GM18507 (cell line): ENCODE measurements at regions not wholly inside any gene's neighbourhood (a gene's known extent, or its start where the extent isn't known, plus 50 kb on each side); places are given as distances from the start of the nearest gene placed in this dataset.
"Not testable (repeated sequence)": the region's sequence is repeated elsewhere in the genome, so short reads cannot be mapped to it uniquely, and the experiment has no call there.

Experiments used
- DNase-seq: peaks from one replicate; pipeline ENCODE4 v3.0.0; 2011; ENCODE audit warnings: low read depth; ENCODE audit not compliant: insufficient read length; ENCODE audit errors: extremely low spot score
- FAIRE-seq: peaks from 2 replicates; lab custom pipeline; 2011; peaks lifted over from hg19 to GRCh38; lab: Jason Lieb, UNC

GRCh38 chr1:80640978-80641377, 1159.8 kb upstream of the ADGRL2 start:
- DNase-seq (peak; percentile 1), FAIRE-seq (peak; percentile 70)

- DNase-seq, result peak; percentile 7
- FAIRE-seq, result peak; percentile 84
Observed at GRCh38 chr1:80639777-80640533, 1160.8 kb upstream of the ADGRL2 start.

- FAIRE-seq, result no peak
- DNase-seq, result no peak
Observed at GRCh38 chr1:80633947-80634706, 1166.6 kb upstream of the ADGRL2 start.

- FAIRE-seq (no peak), DNase-seq (no peak)
Observed at GRCh38 chr1:80632284-80632683, 1168.5 kb upstream of the ADGRL2 start.

DNA sequence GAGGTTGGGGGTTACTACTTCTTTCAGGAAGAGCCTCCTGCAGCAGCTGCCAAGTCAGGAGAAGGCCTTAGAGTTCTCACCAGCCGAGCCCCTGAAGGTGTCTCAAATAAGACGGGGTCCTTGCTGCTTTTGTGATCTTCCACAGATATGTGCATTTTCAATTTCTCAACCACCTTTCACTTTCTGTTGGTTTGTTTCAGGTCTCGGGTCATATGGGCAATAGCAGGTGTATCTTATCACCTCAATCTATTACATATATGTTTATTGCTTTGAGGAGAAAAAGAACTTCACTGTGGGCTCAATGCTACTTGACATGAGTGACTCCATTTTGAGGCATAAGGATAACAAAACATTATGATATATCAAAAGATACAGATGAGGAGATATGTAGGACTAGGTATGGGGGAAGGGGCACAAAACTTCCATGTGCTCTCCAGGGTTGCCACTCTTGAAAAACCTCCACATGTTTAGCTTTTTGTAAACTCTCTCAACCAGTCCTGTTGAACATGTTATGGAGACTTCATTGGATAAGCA, 1171.4 kb upstream of the ADGRL2 start:
- no peak for DNase-seq

DNA sequence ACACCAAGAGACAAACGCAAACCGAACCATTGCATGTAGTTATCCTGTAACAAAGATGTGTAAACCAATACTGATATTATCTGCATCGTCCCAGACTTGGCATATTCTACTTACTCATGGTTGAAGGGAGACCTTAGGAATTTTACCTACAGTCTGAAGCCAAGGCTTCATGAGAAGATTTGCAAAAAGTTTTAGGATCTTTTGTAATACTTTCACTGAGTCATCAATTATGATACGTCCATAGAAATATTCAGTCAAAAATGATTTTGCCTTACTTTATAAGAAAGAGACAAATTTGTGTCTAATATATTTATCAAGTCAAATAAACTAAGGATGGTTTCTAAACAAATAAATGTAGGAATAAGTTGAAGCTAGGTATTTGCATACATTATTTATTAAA, 1176.1 kb upstream of the ADGRL2 start:
- no peak for FAIRE-seq

More for the DNA sequence above, 1171.4 kb upstream of the ADGRL2 start:
- FAIRE-seq, result no peak

DNA sequence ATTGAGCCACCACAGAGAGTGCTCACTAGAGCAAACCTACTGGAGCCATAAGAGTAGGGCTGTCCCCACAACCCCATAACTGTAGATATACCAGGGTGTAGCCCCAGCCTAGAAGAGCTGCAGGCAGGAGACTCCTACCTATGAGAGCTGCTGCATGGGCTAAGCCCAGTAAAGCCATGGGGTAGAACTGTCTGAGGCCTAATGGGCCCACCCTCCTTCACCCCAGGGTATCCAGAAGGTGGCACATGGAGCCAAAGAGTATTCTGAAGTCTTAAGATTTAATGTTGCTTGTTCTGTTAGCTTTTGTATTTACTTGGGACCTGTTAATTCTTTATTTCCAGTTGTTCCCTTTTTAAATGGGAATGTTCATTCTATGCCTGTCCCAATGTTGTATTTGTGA, 1193.7 kb upstream of the ADGRL2 start:
- no peak for FAIRE-seq

More for the DNA sequence above, 1176.1 kb upstream of the ADGRL2 start:
- DNase-seq, result no peak

GRCh38 chr1:80594013-80594412, 1206.7 kb upstream of the ADGRL2 start:
- FAIRE-seq, result no peak

More for the DNA sequence above, 1193.7 kb upstream of the ADGRL2 start:
- no peak for DNase-seq

GRCh38 chr1:80593197-80593596, 1207.5 kb upstream of the ADGRL2 start:
- FAIRE-seq, result no peak
- DNase-seq, result no peak

More at GRCh38 chr1:80594013-80594412, 1206.7 kb upstream of the ADGRL2 start:
- DNase-seq, result no peak

GRCh38 chr1:80582980-80583379, 1217.8 kb upstream of the ADGRL2 start:
- FAIRE-seq, result no peak
- no peak for DNase-seq

DNA sequence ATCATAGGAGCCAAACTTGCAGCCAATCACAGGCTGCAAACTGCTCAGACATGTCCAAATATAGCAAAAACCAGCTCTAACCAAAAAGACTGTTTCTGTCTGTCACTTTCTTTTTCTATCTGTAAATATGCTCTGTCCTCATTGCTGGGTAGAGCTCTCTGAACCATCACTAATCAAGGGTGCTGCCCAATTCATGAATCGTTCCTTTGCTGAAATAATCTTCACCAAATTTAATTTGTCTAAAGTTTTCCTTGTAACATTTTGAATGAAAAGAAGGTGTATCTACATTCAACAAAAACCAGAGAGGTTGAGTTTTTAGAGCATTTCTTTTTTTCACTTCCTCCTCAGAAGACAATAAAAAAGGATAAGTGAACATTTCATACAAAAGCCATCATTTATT, 1221.7 kb upstream of the ADGRL2 start:
- no peak for FAIRE-seq
- no peak for DNase-seq

- DNase-seq (no peak), FAIRE-seq (no peak)
Observed at GRCh38 chr1:80566867-80567266, 1233.9 kb upstream of the ADGRL2 start.

DNA sequence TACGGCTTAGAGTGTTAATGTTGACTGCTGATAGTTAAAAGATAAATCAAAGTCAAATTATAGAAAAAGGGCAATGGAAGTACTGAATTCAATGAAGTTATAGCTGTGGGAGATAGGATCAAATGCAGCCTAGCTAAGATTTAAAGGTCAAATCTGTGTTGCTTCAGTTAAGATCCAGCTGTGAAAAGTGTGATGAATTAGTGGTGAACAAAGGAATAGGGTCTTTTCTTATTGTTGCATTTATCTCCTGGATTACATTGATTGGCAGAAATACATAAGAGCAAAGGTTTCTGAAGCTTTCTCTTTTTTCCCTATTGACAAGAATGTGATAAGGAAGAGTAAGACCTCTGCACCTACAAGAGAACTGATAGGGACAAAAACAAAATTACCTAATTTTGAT, 1234.6 kb upstream of the ADGRL2 start:
- DNase-seq (no peak), FAIRE-seq (no peak)

- FAIRE-seq, result no peak
- DNase-seq, result no peak
Observed at GRCh38 chr1:80565406-80565805, 1235.3 kb upstream of the ADGRL2 start.

DNA sequence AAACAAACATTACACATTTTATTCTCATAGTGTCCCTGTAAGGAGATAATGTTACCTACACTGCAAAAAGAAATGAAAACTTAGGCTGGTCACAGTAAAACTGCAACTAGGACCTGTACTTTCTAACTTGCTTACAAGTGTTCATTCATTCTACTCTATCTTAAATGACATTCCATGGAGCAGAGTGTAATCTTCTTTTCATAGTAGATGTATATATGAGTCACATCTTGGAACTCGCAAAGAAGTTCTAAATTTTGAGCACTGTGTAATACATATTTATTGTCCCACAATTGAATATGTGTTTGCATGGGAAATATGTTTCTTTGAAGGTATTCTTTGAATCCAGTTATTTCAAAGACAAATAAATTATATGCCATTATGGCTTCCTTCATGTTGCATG, 1258.5 kb upstream of the ADGRL2 start:
- DNase-seq, result no peak
- FAIRE-seq, result no peak

DNA sequence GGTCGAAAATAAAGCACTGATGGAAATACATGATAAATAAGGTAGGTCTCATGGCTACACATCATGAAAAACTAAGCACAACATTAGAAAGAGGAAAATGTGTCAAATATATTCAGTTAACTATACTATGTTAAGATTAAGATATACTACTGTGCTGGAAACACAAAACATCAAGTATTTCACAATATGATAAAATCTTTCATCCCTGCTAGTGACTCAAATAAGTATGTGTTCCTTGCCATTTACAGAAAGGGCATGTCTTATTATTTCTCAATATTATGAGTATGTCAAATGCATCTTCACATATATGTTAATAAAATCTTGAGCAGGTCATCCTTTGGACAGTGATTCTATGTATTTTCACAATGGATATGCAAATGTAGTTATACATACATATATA, 1260.1 kb upstream of the ADGRL2 start:
- DNase-seq, result no peak
- FAIRE-seq, result no peak

- no peak for FAIRE-seq
- no peak for DNase-seq
Observed at GRCh38 chr1:80540149-80540548, 1260.6 kb upstream of the ADGRL2 start.

DNA sequence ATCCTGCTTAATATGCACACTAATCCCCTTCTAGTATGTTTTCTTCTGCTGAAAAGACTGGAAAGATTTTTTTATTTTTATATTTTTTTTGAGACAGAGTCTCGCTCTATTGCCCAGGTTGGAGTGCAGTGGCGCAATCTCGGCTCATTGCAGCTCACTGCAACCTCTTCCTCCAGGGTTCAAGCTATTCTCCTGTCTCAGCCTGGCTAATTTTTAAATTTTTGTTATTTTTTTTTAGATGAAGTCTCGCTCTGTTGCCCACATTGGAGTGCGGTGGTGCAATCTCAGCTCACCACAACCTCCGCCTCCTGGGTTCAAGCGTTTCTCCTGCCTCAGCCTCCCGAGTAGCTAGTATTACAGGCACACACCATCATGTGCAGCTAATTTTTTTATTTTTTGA, 1261.4 kb upstream of the ADGRL2 start:
- DNase-seq, FAIRE-seq: not testable (repeated sequence)

DNA sequence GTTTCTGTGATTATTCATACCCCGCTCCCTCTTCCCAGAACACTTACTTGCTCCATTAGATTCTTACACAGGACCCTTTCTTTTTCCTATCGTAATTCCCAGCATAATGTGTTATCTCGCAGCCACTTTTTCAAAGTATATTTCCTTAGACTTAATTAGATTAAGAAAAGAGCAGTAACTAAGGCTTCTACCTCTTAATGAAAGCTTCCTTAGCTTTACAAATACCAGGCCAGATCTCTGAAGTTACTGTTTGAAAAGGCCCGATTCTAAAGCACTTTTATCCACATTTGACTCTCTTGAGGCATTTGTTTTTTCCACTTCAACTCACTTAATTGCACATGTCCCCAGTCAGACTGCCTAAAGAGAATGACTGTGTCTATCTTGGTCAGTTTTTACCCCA, 1264.3 kb upstream of the ADGRL2 start:
- FAIRE-seq (no peak), DNase-seq (no peak)

DNA sequence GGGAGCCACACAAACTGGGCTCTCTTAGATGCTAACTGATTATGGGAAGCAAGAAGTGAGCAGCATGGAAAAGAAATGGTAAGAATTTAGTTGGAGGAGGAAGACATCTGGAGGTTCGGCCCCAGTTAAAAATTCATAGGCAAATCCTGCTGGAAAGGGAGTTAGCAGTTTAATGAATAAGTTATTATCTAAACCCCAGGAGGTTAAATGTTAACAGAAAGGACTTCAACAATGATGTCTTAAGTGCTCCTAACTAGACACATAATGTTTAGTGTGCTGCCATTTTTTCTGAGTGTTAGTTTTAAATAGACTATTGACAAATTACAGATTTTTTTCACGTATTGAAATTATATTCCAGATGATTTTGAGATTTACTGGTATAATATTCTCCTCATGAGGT, 1265.3 kb upstream of the ADGRL2 start:
- no peak for FAIRE-seq
- no peak for DNase-seq
